Right atrium auricular region (tissue), 2 donors: ENCODE measurements at regions not wholly inside any gene's neighbourhood (a gene's known extent, or its start where the extent isn't known, plus 50 kb on each side); places are given as distances from the start of the nearest gene placed in this dataset.

ENCODE experiments used
- DNase-seq: peaks from one replicate; pipeline ENCODE4 v3.0.0-alpha.2; 2019; ENCODE audit warnings: low spot score
- H3K27ac ChIP-seq, 2 donors: fragments of 200-600 bp; sonication (generic); 1 replicate in 1 of 2; 2 replicates in 1 of 2; pipeline ENCODE4 v1.5.1; 2016 to 2019
- H3K27me3 ChIP-seq, 2 donors: fragments of 200-600 bp; sonication (generic); one replicate each; pipeline versions ENCODE4 v1.5.1 to v1.6.0; 2017 to 2019
- H3K36me3 ChIP-seq: fragments of 200-600 bp; sonication (generic); one replicate; pipeline ENCODE4 v1.5.1; 2016
- H3K4me1 ChIP-seq, 2 donors: fragments of 200-600 bp; sonication (generic); one replicate each; pipeline versions ENCODE4 v1.5.1 to v1.6.0; 2017 to 2019
- H3K4me3 ChIP-seq, 2 donors: fragments of 200-600 bp; sonication (generic); 1 replicate in 1 of 2; 2 replicates in 1 of 2; pipeline ENCODE4 v1.5.1; 2017 to 2019; ENCODE audit warnings: mild to moderate bottlenecking in 1 of 2, moderate library complexity in 1 of 2
- H3K9me3 ChIP-seq, 2 donors: fragments of 200-600 bp; sonication (generic); one replicate each; pipeline ENCODE4 v1.5.1; 2019
- TF ChIP-seq, protein P1 (sequence below), 2 donors: fragments of 200-600 bp; sonication (generic); IDR thresholded peaks; one replicate each; pipeline ENCODE4 v1.5.1; 2019; ENCODE audit warnings: antibody characterized with exemption in 2 of 2

DNA sequence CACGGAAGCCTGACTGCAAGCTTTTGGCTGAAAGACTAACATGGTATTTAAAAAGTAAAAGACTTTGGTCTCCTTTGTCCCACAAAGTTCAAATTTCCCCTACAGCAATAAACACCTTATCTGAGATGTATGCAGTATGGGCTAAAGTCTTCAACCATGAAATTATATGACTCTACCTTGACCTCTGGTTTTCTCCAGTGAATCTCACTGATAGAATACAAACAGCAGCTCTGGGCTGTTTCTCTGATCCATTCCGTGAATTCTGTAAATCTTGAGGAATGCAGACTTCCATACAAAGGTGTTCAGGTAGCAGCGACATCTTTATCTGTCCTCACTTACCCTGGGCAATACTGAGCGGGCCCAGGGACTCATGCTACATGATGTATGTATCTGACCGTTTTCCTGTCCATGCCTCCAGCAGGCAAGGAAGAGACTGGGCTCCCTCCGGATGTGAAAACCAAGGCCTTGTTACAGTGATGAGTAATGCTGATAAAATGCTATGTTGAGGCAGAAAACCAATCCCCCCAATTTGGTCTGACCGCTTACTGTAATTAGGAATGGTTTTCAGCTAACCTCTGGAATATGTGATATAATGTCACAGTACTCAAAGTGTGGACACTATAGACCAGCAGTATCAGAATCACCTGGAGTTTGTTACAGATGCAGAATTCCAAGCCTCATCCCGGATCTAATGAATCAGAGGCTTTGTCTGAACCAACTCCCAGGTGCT lies 589.8 kb downstream of the HS3ST4 start:
- Histone ChIP-seq H3K4me3 (no peak overlapping the region), H3K27ac (no peak overlapping the region), H3K27me3 (no peaks in the 10 kb centered on the region), H3K9me3 (peaks cover 0 to 19% of the 10 kb centered on the region in 2 donors), H3K36me3 (no peaks in the 10 kb centered on the region), H3K4me1 (no peaks in the 10 kb centered on the region)
- TF ChIP-seq, protein P1, sequence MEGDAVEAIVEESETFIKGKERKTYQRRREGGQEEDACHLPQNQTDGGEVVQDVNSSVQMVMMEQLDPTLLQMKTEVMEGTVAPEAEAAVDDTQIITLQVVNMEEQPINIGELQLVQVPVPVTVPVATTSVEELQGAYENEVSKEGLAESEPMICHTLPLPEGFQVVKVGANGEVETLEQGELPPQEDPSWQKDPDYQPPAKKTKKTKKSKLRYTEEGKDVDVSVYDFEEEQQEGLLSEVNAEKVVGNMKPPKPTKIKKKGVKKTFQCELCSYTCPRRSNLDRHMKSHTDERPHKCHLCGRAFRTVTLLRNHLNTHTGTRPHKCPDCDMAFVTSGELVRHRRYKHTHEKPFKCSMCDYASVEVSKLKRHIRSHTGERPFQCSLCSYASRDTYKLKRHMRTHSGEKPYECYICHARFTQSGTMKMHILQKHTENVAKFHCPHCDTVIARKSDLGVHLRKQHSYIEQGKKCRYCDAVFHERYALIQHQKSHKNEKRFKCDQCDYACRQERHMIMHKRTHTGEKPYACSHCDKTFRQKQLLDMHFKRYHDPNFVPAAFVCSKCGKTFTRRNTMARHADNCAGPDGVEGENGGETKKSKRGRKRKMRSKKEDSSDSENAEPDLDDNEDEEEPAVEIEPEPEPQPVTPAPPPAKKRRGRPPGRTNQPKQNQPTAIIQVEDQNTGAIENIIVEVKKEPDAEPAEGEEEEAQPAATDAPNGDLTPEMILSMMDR (IDR thresholded peaks at IDR 0.05), result no peak
- no peak for DNase-seq

- H3K4me3 ChIP-seq, result no peak overlapping the region
- H3K27ac ChIP-seq, result no peak overlapping the region
- peaks cover 0 to 6% of the 10 kb centered on the region in 2 donors for H3K9me3 ChIP-seq
- H3K27me3 ChIP-seq, result no peaks in the 10 kb centered on the region
- no peaks in the 10 kb centered on the region for H3K36me3 ChIP-seq
- DNase-seq, result no peak
- no peaks in the 10 kb centered on the region for H3K4me1 ChIP-seq
- TF ChIP-seq, protein P1 (IDR thresholded peaks at IDR 0.05), result no peak
These were observed 604.0 kb downstream of the HS3ST4 start for GRCh38 chr16:26295625-26296304.

DNA sequence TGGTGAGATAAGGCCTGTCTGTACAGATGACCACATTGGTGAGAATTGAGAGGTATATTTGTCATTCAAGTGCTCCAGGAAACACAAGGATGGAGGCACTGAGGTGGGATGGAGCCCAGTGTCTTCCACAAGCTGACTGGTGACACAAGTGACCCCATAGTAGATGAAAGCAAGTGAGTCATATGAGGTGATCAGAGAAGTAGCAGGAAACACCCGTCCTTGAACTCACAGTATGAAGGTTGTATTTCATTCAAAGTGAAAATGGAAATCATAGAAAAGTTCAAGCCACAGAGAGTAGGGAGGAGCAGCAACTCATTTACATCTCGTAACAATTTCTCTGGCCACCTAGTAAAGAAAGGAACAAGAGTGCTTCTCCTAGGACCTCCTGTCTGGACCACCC lies 609.8 kb downstream of the HS3ST4 start:
- H3K27ac ChIP-seq, result no peak overlapping the region
- TF ChIP-seq, protein P1 (IDR thresholded peaks at IDR 0.05), result no peak
- no peak overlapping the region for H3K4me3 ChIP-seq
- no peaks in the 10 kb centered on the region for H3K4me1 ChIP-seq
- DNase-seq, result no peak
- no peaks in the 10 kb centered on the region for H3K27me3 ChIP-seq
- H3K9me3 ChIP-seq, result peaks cover 0 to 6% of the 10 kb centered on the region in 2 donors
- no peaks in the 10 kb centered on the region for H3K36me3 ChIP-seq

DNA sequence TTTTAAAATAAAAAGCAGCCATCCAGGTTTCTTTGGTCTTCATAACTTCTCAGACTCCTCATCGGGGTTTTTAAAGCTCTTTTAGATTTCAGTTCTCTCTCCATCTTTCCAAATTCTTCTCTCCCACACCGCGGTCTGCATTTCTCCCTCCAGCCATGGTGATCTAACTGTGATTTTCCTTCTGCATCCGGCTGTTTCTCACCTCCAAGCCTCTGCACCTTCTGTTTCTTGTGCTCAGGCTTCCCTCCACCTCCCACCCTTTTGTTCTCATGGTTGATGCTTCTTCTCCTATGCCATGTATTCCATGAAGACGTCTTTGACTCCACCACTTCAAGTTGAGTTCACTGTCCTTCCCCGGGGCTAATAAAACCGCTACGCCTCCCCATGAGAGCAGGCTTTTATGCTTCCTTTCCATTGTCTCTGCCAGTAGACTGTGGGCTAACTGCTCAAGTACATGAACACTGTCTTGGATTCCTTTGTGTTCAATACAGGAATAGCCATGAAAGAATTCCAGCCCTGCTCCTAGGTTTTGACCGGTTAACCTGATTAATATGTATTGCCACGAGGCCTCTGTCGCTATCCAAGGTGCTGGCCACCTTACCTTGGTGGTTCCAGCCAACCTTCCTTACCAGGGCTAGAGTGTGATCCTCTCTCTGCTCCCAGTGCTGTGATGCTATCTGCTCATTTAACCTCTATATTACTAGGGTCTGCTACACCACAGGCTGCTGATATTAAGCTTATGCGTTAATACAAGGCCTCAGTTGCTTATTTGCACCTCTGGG lies 625.1 kb downstream of the HS3ST4 start:
- no peak for DNase-seq

DNA sequence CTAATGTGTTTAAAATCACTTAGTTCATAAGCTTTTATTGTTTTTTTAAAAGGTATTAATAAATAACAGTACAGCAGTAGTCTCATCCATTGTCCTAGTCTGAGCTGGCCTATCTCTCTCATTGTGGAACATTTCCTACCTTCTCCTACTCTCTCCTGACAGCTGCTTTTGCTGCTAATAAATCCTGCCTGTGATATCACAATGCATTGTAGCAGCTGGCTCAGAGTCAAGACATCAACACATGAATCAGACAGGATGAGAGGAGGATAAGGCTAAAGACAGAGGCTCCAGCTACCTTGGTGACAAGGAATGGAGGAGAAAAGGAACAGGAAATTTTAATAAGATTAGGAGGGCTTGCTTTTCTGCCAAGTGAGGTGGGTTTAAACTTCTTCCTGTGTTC lies 626.1 kb downstream of the HS3ST4 start:
- Histone ChIP-seq H3K4me3 (no peak overlapping the region), H3K9me3 (no peaks in the 10 kb centered on the region), H3K36me3 (no peaks in the 10 kb centered on the region), H3K27ac (no peak overlapping the region), H3K27me3 (no peaks in the 10 kb centered on the region), H3K4me1 (no peaks in the 10 kb centered on the region)
- TF ChIP-seq, protein P1 (IDR thresholded peaks at IDR 0.05), result no peak
- no peak for DNase-seq

More for the DNA sequence above, 625.1 kb downstream of the HS3ST4 start:
- Histone ChIP-seq H3K36me3 (no peaks in the 10 kb centered on the region), H3K4me3 (no peak overlapping the region), H3K4me1 (no peaks in the 10 kb centered on the region), H3K9me3 (no peaks in the 10 kb centered on the region), H3K27ac (no peak overlapping the region), H3K27me3 (no peaks in the 10 kb centered on the region)
- TF ChIP-seq, protein P1 (IDR thresholded peaks at IDR 0.05), result no peak
